Endothelial cell of umbilical vein (primary cell): ENCODE measurements at regions not wholly inside any gene's neighbourhood (a gene's known extent, or its start where the extent isn't known, plus 50 kb on each side); places are given as distances from the start of the nearest gene placed in this dataset.

Experiments
- BruUV-seq: library from RNA; stranded (reverse); fragments of 400-500 nt; replicated peaks from 2 replicates; lab custom pipeline; 2021; lab: Mats Ljungman, UMichigan
- CTCF ChIA-PET: fragments of 300-600, 350-600 bp; sonication (Branson Sonifier 250); formaldehyde crosslinking; loops from one replicate; lab custom pipeline; 2021; ENCODE audit warnings: antibody characterized with exemption, inconsistent platforms; lab: Charles Lee
- POLR2A ChIA-PET: fragments of 300-600, 350-600 bp; sonication (Branson Sonifier 250); formaldehyde crosslinking; loops from one replicate; lab custom pipeline; 2021; ENCODE audit warnings: antibody characterized with exemption, inconsistent platforms; lab: Charles Lee
- DNase-seq: peaks from one replicate; pipeline ENCODE4 v3.0.0-alpha.2; 2011; ENCODE audit warnings: low read depth, low spot score
- FAIRE-seq: peaks from 2 replicates; lab custom pipeline; 2011; peaks lifted over from hg19 to GRCh38; lab: Jason Lieb, UNC
- H2AFZ ChIP-seq: 2 replicates; pipeline ENCODE4 v1.6.0; 2012; ENCODE audit warnings: low read depth, low read length, control low read depth, inconsistent platforms
- H3K27ac ChIP-seq: 2 replicates; pipeline ENCODE4 v1.5.1; 2011; ENCODE audit warnings: low read depth, mild to moderate bottlenecking, control low read depth, low read length, moderate library complexity; ENCODE audit not compliant: insufficient read depth
- H3K27me3 ChIP-seq, 2 experiments: 2 replicates each; pipeline versions ENCODE4 v1.6.0 to v1.6.1; 2011; ENCODE audit warnings: low read length in 2 of 2, mixed read lengths in 1 of 2; ENCODE audit not compliant: control insufficient read depth in 2 of 2, insufficient read depth in 2 of 2
- H3K36me3 ChIP-seq, 2 experiments: 2 replicates in 1 of 2; 3 replicates in 1 of 2; pipeline ENCODE4 v1.5.1; 2011; ENCODE audit warnings: low read length in 2 of 2, mild to moderate bottlenecking in 1 of 2, moderate library complexity in 1 of 2; ENCODE audit not compliant: control insufficient read depth in 2 of 2, insufficient read depth in 2 of 2; ENCODE audit errors: extremely low read depth in 1 of 2
- H3K4me1 ChIP-seq: 3 replicates; pipeline ENCODE4 v1.5.1; 2011; ENCODE audit warnings: mild to moderate bottlenecking, low read length; ENCODE audit not compliant: control insufficient read depth, insufficient read depth; ENCODE audit errors: extremely low read depth
- H3K4me2 ChIP-seq: 2 replicates; pipeline ENCODE4 v1.6.1; 2011; ENCODE audit warnings: low read length, control low read depth, mixed read lengths; ENCODE audit not compliant: insufficient read depth
- H3K4me3 ChIP-seq, 3 experiments: fragments of 200-600 bp in 1 of 3; sonication (generic), shearing (Covaris generic) in 1 of 3; replicated peaks in 1 of 3; 2 replicates each; pipeline ENCODE4 v1.5.1; 2011 to 2016; ENCODE audit warnings: control low read depth in 3 of 3, low read length in 3 of 3, mild to moderate bottlenecking in 2 of 3, inconsistent platforms in 1 of 3, low read depth in 1 of 3, moderate library complexity in 1 of 3; ENCODE audit not compliant: insufficient read depth in 1 of 3
- H3K79me2 ChIP-seq: 2 replicates; pipeline ENCODE4 v1.6.0; 2012; ENCODE audit warnings: low read length, inconsistent platforms; ENCODE audit not compliant: control insufficient read depth, insufficient read depth
- H3K9ac ChIP-seq: replicated peaks from 2 replicates; pipeline ENCODE3; 2011; ENCODE audit warnings: low read length, control low read depth; ENCODE audit not compliant: insufficient read depth; ENCODE audit errors: extremely low read depth
- H3K9me1 ChIP-seq: replicated peaks from 3 replicates; pipeline ENCODE4 v1.6.0; 2011; ENCODE audit warnings: mild to moderate bottlenecking, low read length; ENCODE audit not compliant: control insufficient read depth, insufficient read depth; ENCODE audit errors: extremely low read depth
- H3K9me3 ChIP-seq: replicated peaks from 2 replicates; pipeline ENCODE4 v1.5.1; 2012; ENCODE audit warnings: low read length, inconsistent platforms; ENCODE audit not compliant: control insufficient read depth, insufficient read depth
- H4K20me1 ChIP-seq: replicated peaks from 2 replicates; pipeline ENCODE3; 2011; ENCODE audit warnings: mild to moderate bottlenecking, low read length; ENCODE audit not compliant: control insufficient read depth, insufficient read depth; ENCODE audit errors: extremely low read depth
- CTCF ChIP-seq, 2 donors: IDR thresholded peaks; 1 replicate in 1 of 2; 2 replicates in 1 of 2; pipeline ENCODE4 v1.5.1; 2011; ENCODE audit warnings: low read length in 2 of 2, mild to moderate bottlenecking in 2 of 2, moderate library complexity in 2 of 2, control low read depth in 1 of 2, inconsistent platforms in 1 of 2, low read depth in 1 of 2; ENCODE audit not compliant: insufficient read depth in 1 of 2; ENCODE audit errors: extremely low read depth in 1 of 2
- EZH2 ChIP-seq: IDR thresholded peaks from 2 replicates; pipeline ENCODE4 v1.6.1; 2012; ENCODE audit warnings: borderline replicate concordance, low read depth, mild to moderate bottlenecking, moderate library complexity, low read length, inconsistent platforms; ENCODE audit not compliant: severe bottlenecking
- FOS ChIP-seq: IDR thresholded peaks from 2 replicates; pipeline ENCODE4 v1.6.1; 2011; ENCODE audit warnings: mild to moderate bottlenecking, low read length, moderate library complexity, borderline replicate concordance; ENCODE audit not compliant: insufficient read depth
- GATA2 ChIP-seq: IDR thresholded peaks from 2 replicates; pipeline ENCODE4 v1.7.0; 2011; ENCODE audit warnings: low read depth, mild to moderate bottlenecking, moderate library complexity, mixed read lengths, low read length; ENCODE audit not compliant: insufficient read length, insufficient read depth
- JUN ChIP-seq: IDR thresholded peaks from 2 replicates; pipeline ENCODE4 v1.6.1; 2011; ENCODE audit warnings: borderline replicate concordance, low read depth; ENCODE audit not compliant: insufficient read length, insufficient read depth
- MAX ChIP-seq: IDR thresholded peaks from 2 replicates; pipeline ENCODE4 v1.6.1; 2011; ENCODE audit not compliant: insufficient read depth, insufficient read length
- MYC ChIP-seq: IDR thresholded peaks from one replicate; pipeline ENCODE4 v1.6.1; 2011; ENCODE audit warnings: mild to moderate bottlenecking, low read depth, low read length
- POLR2A ChIP-seq: IDR thresholded peaks from 2 replicates; pipeline ENCODE4 v1.6.1; 2012; ENCODE audit warnings: low read depth, mild to moderate bottlenecking, control low read depth, low read length
- POLR2AphosphoS5 ChIP-seq: IDR thresholded peaks from 2 replicates; pipeline ENCODE4 v1.6.1; 2012; ENCODE audit warnings: low read depth, mild to moderate bottlenecking, control low read depth, low read length, moderate library complexity; ENCODE audit not compliant: insufficient read depth
- dilution Hi-C: fragments of 300-500 bp; cut with MboI; formaldehyde crosslinking; loops from one replicate; pipeline ENCODE4 v1.15.0; 2019; ENCODE audit warnings: low sequenced_read_pairs; ENCODE audit not compliant: extremely low pct_ligation_motif_present
- intact Hi-C: fragments of 100-400 bp; cut with micrococcal nuclease; formaldehyde crosslinking; loops from one replicate; pipeline ENCODE4 v1.10.0; 2022

GRCh38 chrX:39941332-39941920 lies 156.3 kb downstream of the BCOR start:
- Histone ChIP-seq H3K4me2 (peak overlapping the region; percentile 17), H4K20me1 (no peaks in the 10 kb centered on the region), H3K9me3 (no peaks in the 10 kb centered on the region), H3K4me1 (peaks cover 15% of the 10 kb centered on the region), H3K27ac (peak overlapping the region; percentile 50), H3K36me3 (no peaks in the 10 kb centered on the region), H3K79me2 (no peaks in the 10 kb centered on the region), H3K9ac (no peak overlapping the region), H3K27me3 (no peaks in the 10 kb centered on the region), H2AFZ (no peak overlapping the region), H3K9me1 (no peaks in the 10 kb centered on the region), H3K4me3 (no peak overlapping the region)
- intact Hi-C loops, result loop anchor here (2.0 kb wide), 1 partner anchor 33 kb away; no protein-coding TSS in a partner anchor
- ChIA-PET POLR2A (no interaction called here), CTCF (interaction anchor here (1.8 kb wide), 1 partner anchor 210 kb away, joined by 4 read pairs; no protein-coding TSS in a partner anchor)
- TF ChIP-seq MAX, result no peak
- TF ChIP-seq MYC, result no peak
- TF ChIP-seq CTCF (IDR thresholded peaks at IDR 0.05; ENCODE audit: extremely low read depth in 1 of 2, insufficient read depth in 1 of 2, low read depth in 1 of 2, low read length in 2 of 2), result no peak
- TF ChIP-seq POLR2A, result no peak
- no peak for TF ChIP-seq EZH2
- no peak for TF ChIP-seq FOS
- TF ChIP-seq POLR2AphosphoS5, result no peak
- TF ChIP-seq GATA2, result no peak
- no peak for TF ChIP-seq JUN
- FAIRE-seq (peak; percentile 75), DNase-seq (no peak)
- dilution Hi-C loops, result no loop called here
- no TSS peak for BruUV-seq
